NT2/D1 (cell line): ENCODE measurements at regions not wholly inside any gene's neighbourhood (a gene's known extent, or its start where the extent isn't known, plus 50 kb on each side); places are given as distances from the start of the nearest gene placed in this dataset.

Experiments
- SUZ12 ChIP-seq: IDR thresholded peaks from 2 replicates; pipeline ENCODE4 v1.6.1; 2011; ENCODE audit not compliant: insufficient read length, insufficient read depth; ENCODE audit errors: extremely low read depth
- YY1 ChIP-seq: IDR thresholded peaks from 2 replicates; pipeline ENCODE4 v1.6.1; 2011; ENCODE audit not compliant: insufficient read length, insufficient read depth
- ZNF274 ChIP-seq: IDR thresholded peaks from 2 replicates; pipeline ENCODE4 v1.6.1; 2011; ENCODE audit warnings: mild to moderate bottlenecking, low read depth, low read length

GRCh38 chr6:22666021-22666420, 96.7 kb downstream of the HDGFL1 start:
- no peak for TF ChIP-seq ZNF274
- TF ChIP-seq SUZ12, result no peak
- TF ChIP-seq YY1, result no peak
